Brain microvascular endothelial cell (primary cell): ENCODE measurements at regions not wholly inside any gene's neighbourhood (a gene's known extent, or its start where the extent isn't known, plus 50 kb on each side); places are given as distances from the start of the nearest gene placed in this dataset.

Experiments used
- DNase-seq: peaks from one replicate; pipeline ENCODE4 v3.0.0-alpha.2; 2020
- H3K27ac ChIP-seq: fragments of 250-450 bp; sonication (Bioruptor Pico); 2 replicates; pipeline ENCODE4 v1.5.1; 2020; ENCODE audit warnings: mild to moderate bottlenecking, moderate library complexity
- H3K27me3 ChIP-seq: fragments of 250-450 bp; sonication (Bioruptor Pico); replicated peaks from 2 replicates; pipeline ENCODE4 v1.5.1; 2020; ENCODE audit warnings: mild to moderate bottlenecking
- H3K36me3 ChIP-seq: fragments of 250-450 bp; sonication (Bioruptor Pico); replicated peaks from 2 replicates; pipeline ENCODE4 v1.5.1; 2020; ENCODE audit warnings: mild to moderate bottlenecking
- H3K4me3 ChIP-seq: 2 replicates; pipeline ENCODE4 v1.5.1; 2011; ENCODE audit warnings: low read depth, mild to moderate bottlenecking, control low read depth, low read length, moderate library complexity
- in situ Hi-C: cut with HindIII; loops from 2 replicates; pipeline ENCODE4 v1.10.0; 2017; ENCODE audit warnings: low sequenced_read_pairs, low pct_ligation_motif_present
- TF ChIP-seq, protein P1 (sequence below): IDR thresholded peaks from 2 replicates; pipeline ENCODE4 v1.5.1; 2011; ENCODE audit warnings: low read depth, mild to moderate bottlenecking, moderate library complexity, low read length, control low read depth, inconsistent platforms; ENCODE audit errors: missing control alignments

DNA sequence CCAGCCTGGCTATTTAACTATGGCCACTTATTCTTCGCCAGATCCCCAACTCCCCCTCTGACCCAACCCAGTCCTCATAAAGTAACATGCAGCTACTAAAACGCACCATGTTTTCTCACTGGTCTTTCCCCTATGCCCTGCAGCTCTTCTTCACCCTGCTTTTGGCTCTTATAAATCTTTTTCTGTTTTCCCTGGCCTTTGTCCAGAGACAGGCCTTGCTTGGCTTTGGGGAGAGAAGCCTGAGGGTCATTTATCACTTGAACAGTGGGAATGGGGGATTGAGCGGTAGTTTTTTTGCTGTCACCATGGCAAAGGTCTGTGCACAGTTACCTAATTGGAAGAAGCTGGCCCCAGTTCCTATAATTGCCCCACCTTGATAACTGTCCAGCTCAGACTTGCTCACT lies 202.9 kb upstream of the NT5C1B start:
- TF ChIP-seq, protein P1, sequence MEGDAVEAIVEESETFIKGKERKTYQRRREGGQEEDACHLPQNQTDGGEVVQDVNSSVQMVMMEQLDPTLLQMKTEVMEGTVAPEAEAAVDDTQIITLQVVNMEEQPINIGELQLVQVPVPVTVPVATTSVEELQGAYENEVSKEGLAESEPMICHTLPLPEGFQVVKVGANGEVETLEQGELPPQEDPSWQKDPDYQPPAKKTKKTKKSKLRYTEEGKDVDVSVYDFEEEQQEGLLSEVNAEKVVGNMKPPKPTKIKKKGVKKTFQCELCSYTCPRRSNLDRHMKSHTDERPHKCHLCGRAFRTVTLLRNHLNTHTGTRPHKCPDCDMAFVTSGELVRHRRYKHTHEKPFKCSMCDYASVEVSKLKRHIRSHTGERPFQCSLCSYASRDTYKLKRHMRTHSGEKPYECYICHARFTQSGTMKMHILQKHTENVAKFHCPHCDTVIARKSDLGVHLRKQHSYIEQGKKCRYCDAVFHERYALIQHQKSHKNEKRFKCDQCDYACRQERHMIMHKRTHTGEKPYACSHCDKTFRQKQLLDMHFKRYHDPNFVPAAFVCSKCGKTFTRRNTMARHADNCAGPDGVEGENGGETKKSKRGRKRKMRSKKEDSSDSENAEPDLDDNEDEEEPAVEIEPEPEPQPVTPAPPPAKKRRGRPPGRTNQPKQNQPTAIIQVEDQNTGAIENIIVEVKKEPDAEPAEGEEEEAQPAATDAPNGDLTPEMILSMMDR, result no peak
- H3K27me3 ChIP-seq, result no peaks in the 10 kb centered on the region
- no peak overlapping the region for H3K4me3 ChIP-seq
- DNase-seq, result no peak
- in situ Hi-C loops, result no loop called here
- H3K27ac ChIP-seq, result no peak overlapping the region
- H3K36me3 ChIP-seq, result no peaks in the 10 kb centered on the region

DNA sequence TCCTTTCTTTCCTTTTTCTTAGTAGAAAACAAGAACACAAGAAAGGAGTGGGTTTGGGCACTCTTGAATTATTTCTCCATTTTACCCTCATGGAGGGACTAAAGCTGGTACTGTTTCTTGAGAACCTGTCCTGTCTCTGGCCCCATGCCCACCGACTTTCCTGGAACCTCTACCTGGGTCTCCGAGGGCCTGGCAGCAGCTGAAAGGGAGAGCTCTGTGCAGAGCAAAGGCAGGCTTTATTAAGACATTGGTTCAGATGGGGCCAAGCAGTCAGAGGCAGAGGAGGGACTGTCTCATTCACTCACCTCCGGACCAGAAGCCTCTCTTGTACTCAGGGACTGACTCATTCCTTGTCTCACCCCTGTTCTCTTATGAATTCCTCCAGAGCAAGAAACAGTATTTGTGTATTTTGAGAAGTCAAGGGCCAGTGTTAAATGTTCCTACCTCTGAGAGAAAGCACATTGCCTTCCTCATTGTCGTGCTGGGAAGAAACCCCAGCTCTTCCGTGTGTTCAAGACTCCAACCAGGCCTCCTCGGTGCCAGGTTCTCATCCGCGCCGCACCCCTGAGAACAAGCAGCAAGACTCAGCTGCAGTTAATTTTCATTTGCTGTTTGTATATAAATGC lies 201.9 kb upstream of the NT5C1B start:
- no peak overlapping the region for H3K27ac ChIP-seq
- H3K27me3 ChIP-seq, result no peaks in the 10 kb centered on the region
- no peak overlapping the region for H3K4me3 ChIP-seq
- TF ChIP-seq, protein P1, result no peak
- DNase-seq, result peak; percentile 39
- in situ Hi-C loops, result no loop called here
- H3K36me3 ChIP-seq, result no peaks in the 10 kb centered on the region

DNA sequence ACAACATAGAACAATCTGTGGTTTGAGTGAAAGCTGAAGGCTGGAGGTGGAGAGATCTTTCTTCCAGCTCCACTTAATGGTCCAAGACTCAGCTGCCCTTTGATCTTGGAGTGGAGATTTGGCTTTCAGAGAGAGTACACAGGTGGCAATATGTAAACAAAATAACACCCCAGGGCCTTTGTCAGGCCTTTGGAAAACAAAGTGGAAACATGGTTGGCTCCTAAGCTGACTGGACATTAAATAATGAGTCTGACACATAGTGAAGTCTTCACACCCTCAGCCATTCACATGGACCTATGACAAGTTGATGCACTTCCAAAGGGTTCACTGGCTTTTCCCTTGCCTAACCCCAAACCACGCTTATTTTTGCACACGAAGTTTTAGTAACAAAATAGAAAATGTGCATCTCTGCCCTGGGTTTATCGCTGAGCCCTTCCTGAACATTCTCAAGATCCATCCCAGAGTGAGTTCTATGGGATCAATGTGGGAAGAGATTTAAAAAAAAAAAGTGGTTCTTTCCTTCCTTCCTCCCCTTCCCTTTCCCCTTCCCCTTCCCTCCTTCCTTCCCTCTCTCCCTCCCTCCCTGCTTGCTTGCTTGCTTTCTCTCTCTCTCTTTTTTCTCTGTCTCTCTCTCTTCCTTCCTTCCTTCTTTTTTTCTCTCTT lies 201.3 kb upstream of the NT5C1B start:
- in situ Hi-C loops, result no loop called here
- DNase-seq, result no peak
- Histone ChIP-seq H3K36me3 (no peaks in the 10 kb centered on the region), H3K27ac (no peak overlapping the region), H3K27me3 (no peaks in the 10 kb centered on the region), H3K4me3 (no peak overlapping the region)
- TF ChIP-seq, protein P1, result no peak

DNA sequence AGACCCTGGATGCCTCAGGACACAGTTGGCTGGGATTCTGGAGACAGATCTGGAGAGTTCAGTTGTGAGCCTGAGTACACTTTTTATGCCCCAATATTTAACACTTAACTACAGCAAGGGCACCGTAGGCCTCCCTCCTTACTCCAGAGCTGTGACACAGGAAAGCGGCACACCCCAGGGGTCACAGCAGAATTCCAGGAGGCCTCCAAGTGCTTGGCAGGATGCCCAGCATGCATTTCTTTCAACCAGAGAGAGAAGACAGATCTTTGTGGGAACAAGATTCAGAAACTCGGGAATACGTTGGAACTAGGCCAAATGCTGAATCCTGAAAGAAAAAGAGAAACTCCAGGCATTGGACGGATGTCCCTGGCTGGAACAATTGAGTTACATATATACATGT lies 199.2 kb upstream of the NT5C1B start:
- Histone ChIP-seq H3K27me3 (no peaks in the 10 kb centered on the region), H3K36me3 (no peaks in the 10 kb centered on the region), H3K4me3 (no peak overlapping the region), H3K27ac (no peak overlapping the region)
- TF ChIP-seq, protein P1, result no peak
- in situ Hi-C loops, result no loop called here
- peak; percentile 25 for DNase-seq

DNA sequence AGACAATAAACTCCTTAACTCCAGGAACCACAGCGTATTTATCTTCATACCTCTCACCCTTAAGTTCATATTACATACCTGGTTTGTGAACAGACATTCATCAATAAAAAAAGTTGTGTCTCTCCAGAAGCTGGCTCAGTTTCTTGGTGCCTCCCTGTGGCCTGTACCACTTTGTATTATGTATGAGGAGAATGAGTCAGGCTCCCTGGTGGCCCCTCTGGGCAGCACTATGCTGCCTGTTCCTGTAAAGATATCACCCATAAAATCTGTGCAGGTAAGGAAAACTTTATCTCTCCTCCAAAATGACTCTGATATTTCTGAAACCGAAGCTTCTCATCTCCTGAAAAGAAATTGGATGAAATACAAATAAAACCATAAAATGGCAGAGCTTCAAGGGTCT lies 198.4 kb upstream of the NT5C1B start:
- DNase-seq, result no peak
- in situ Hi-C loops, result no loop called here
- no peaks in the 10 kb centered on the region for H3K27me3 ChIP-seq
- no peaks in the 10 kb centered on the region for H3K36me3 ChIP-seq
- TF ChIP-seq, protein P1, result peak; percentile 33
- H3K27ac ChIP-seq, result no peak overlapping the region
- no peak overlapping the region for H3K4me3 ChIP-seq
